ENCODE measurements at regions not wholly inside any gene's neighbourhood (a gene's known extent, or its start where the extent isn't known, plus 50 kb on each side); places are given as distances from the start of the nearest gene placed in this dataset.

GRCh38 chr20:9966966-9967365, 67.8 kb upstream of the ANKEF1 start:
- no peak overlapping the region for H3K27ac ChIP-seq
- no peak overlapping the region for H3K4me3 ChIP-seq
- TF ChIP-seq CTCF (IDR thresholded peaks at IDR 0.05): no peak
- DNase-seq (ENCODE audit: low spot score): no peak

- TF ChIP-seq CTCF (IDR thresholded peaks at IDR 0.05): no peak
- no peak overlapping the region for H3K4me3 ChIP-seq
- DNase-seq (ENCODE audit: low spot score): no peak
- no peak overlapping the region for H3K27ac ChIP-seq
Measured at GRCh38 chr20:9963029-9963428, 71.8 kb upstream of the ANKEF1 start.

- Histone ChIP-seq H3K4me3 (no peak overlapping the region), H3K27ac (no peak overlapping the region)
- no peak for DNase-seq (ENCODE audit: low spot score)
- TF ChIP-seq CTCF (IDR thresholded peaks at IDR 0.05): no peak
Measured at GRCh38 chr20:9958693-9959092, 76.1 kb upstream of the ANKEF1 start.

GRCh38 chr20:9955646-9956045, 79.1 kb upstream of the ANKEF1 start:
- DNase-seq (ENCODE audit: low spot score): no peak
- H3K27ac ChIP-seq: no peak overlapping the region
- H3K4me3 ChIP-seq: no peak overlapping the region
- TF ChIP-seq CTCF (IDR thresholded peaks at IDR 0.05): no peak

- H3K27ac ChIP-seq: no peak overlapping the region
- no peak overlapping the region for H3K4me3 ChIP-seq
- DNase-seq (ENCODE audit: low spot score): no peak
- no peak for TF ChIP-seq CTCF (IDR thresholded peaks at IDR 0.05)
Measured at GRCh38 chr20:9949563-9949962, 85.2 kb upstream of the ANKEF1 start.

GRCh38 chr20:9945408-9945807, 89.4 kb upstream of the ANKEF1 start:
- DNase-seq (ENCODE audit: low spot score): no peak
- no peak for TF ChIP-seq CTCF (IDR thresholded peaks at IDR 0.05)
- H3K27ac ChIP-seq: no peak overlapping the region
- H3K4me3 ChIP-seq: no peak overlapping the region

- no peak for TF ChIP-seq CTCF (IDR thresholded peaks at IDR 0.05)
- Histone ChIP-seq H3K4me3 (no peak overlapping the region), H3K27ac (no peak overlapping the region)
- no peak for DNase-seq (ENCODE audit: low spot score)
Measured at GRCh38 chr20:9942736-9943135, 92.1 kb upstream of the ANKEF1 start.
